NCI-H187 (cell line): ENCODE measurements at regions not wholly inside any gene's neighbourhood (a gene's known extent, or its start where the extent isn't known, plus 50 kb on each side); places are given as distances from the start of the nearest gene placed in this dataset.

ENCODE experiments used
- DNase-seq, 2 experiments: peaks; one replicate each; lab custom pipeline; 2025; lab: John Stamatoyannopoulos, UW

- DNase-seq, result no peak
These were observed 172.9 kb downstream of the ZDHHC21 start for GRCh38 chr9:14520341-14520740.

GRCh38 chr9:14517154-14517906 is 175.9 kb downstream of the ZDHHC21 start:
- DNase-seq, result no peak

GRCh38 chr9:14516656-14517055 is 176.6 kb downstream of the ZDHHC21 start:
- no peak for DNase-seq

- peak; percentile 21 to 28 for DNase-seq
These were observed 177.5 kb downstream of the ZDHHC21 start for GRCh38 chr9:14515571-14516198.

GRCh38 chr9:14515049-14515448 is 178.2 kb downstream of the ZDHHC21 start:
- DNase-seq, result no peak

GRCh38 chr9:14512942-14513341 is 180.3 kb downstream of the ZDHHC21 start:
- no peak for DNase-seq

GRCh38 chr9:14511452-14511851 is 181.8 kb downstream of the ZDHHC21 start:
- DNase-seq, result no peak

GRCh38 chr9:14508884-14509283 is 184.3 kb downstream of the ZDHHC21 start:
- no peak for DNase-seq

GRCh38 chr9:14501366-14501765 is 187.4 kb upstream of the NFIB start:
- DNase-seq, result no peak

- no peak for DNase-seq
These were observed 186.8 kb upstream of the NFIB start for GRCh38 chr9:14500705-14501104.

- no peak for DNase-seq
These were observed 186.0 kb upstream of the NFIB start for GRCh38 chr9:14499976-14500375.

- no peak for DNase-seq
These were observed 184.9 kb upstream of the NFIB start for GRCh38 chr9:14498824-14499223.

GRCh38 chr9:14497476-14497875 is 183.5 kb upstream of the NFIB start:
- DNase-seq, result no peak

GRCh38 chr9:14488421-14489190 is 174.7 kb upstream of the NFIB start:
- DNase-seq, result no peak

GRCh38 chr9:14487547-14488185 is 173.7 kb upstream of the NFIB start:
- no peak for DNase-seq

- no peak for DNase-seq
These were observed 171.4 kb upstream of the NFIB start for GRCh38 chr9:14485366-14485765.

- no peak for DNase-seq
These were observed 168.9 kb upstream of the NFIB start for GRCh38 chr9:14482856-14483255.

GRCh38 chr9:14480526-14480925 is 166.6 kb upstream of the NFIB start:
- no peak for DNase-seq

- no peak for DNase-seq
These were observed 165.2 kb upstream of the NFIB start for GRCh38 chr9:14479163-14479560.

GRCh38 chr9:14478175-14479162 is 164.5 kb upstream of the NFIB start:
- DNase-seq, result no peak

- no peak for DNase-seq
These were observed 157.1 kb upstream of the NFIB start for GRCh38 chr9:14471041-14471440.
